GM18873 (cell line): ENCODE measurements at regions not wholly inside any gene's neighbourhood (a gene's known extent, or its start where the extent isn't known, plus 50 kb on each side); places are given as distances from the start of the nearest gene placed in this dataset.

Experiments
- ATAC-seq: cut with Tn5 transposase; IDR thresholded peaks from one replicate; pipeline ENCODE4 v1.9.1; 2021; ENCODE audit warnings: mild to moderate bottlenecking, moderate library complexity, moderate number of reproducible peaks; ENCODE audit not compliant: unreplicated experiment, low FRiP score

- no peak for ATAC-seq
Observed at GRCh38 chr18:47758000-47758399, 172.5 kb downstream of the SMAD2 start.

DNA sequence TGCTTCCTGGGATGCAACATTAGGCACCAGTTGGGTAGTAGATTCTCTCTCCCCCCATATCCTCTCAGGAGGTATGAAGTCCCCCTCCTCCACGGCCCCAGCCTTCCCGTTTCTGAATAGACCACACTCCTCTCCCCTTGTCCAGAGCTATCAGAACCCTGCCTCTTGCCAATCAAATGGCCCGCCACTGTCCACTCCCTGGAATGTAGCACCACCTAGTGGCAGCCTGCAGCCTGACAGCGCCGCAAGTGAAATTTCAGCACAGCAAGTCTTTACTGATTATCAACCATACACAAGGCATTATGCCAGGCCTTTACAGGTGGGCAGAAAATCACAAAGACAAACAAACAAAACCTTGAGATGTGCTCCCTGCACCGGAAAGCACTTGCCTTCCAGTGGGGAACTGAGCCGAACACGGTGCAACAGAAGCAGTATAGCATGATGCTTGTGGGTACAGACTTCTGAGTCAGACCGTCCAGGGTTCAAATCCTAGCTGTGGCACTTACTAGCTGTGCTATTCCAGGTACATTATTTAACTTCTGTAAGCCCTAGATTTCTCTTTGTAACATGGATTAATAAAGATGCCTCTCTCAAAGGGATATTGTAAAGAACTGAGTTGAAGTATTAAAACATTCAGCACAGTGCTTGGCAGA lies 174.0 kb downstream of the SMAD2 start:
- no peak for ATAC-seq

GRCh38 chr18:47755102-47755456 lies 175.4 kb downstream of the SMAD2 start:
- ATAC-seq = no peak

DNA sequence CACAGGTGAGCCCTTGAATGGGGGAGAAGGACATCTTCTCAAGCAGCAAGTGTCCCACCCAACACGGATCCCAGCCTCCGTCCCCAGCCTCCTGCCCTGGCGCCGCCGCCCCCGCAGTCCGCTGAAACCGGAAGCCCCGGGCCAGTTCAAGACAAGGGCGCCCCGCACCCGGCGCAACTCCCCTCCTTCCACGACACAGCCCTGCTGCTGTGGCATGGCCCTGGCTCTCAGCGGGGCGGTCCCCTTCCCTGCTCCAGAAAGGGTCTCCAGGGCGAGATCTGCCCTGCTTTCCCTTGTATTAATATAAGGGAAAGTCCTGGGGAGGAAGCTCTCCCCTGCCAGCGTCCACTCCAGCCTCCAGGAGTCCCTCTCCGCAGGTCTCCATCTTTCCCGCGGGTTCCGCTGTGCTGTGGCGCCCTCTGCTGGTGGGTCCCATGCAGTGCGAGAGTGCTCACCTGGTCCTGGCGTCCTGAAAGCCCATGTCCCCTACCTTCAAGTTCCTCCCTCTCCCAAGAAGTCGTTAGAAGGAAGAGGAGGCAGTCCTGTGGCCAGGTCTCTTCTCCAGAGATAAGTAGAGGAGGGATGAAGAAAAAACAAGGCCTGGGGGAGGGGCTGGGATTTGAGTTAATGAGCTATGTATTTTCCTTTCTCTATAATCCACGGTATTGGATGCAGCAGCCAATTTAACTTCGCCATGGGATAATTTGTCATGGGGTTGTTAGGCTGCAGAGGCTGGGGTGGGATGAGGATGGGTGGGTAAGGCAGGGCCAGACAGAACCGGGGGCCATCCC lies 176.0 kb downstream of the SMAD2 start:
- no peak for ATAC-seq

DNA sequence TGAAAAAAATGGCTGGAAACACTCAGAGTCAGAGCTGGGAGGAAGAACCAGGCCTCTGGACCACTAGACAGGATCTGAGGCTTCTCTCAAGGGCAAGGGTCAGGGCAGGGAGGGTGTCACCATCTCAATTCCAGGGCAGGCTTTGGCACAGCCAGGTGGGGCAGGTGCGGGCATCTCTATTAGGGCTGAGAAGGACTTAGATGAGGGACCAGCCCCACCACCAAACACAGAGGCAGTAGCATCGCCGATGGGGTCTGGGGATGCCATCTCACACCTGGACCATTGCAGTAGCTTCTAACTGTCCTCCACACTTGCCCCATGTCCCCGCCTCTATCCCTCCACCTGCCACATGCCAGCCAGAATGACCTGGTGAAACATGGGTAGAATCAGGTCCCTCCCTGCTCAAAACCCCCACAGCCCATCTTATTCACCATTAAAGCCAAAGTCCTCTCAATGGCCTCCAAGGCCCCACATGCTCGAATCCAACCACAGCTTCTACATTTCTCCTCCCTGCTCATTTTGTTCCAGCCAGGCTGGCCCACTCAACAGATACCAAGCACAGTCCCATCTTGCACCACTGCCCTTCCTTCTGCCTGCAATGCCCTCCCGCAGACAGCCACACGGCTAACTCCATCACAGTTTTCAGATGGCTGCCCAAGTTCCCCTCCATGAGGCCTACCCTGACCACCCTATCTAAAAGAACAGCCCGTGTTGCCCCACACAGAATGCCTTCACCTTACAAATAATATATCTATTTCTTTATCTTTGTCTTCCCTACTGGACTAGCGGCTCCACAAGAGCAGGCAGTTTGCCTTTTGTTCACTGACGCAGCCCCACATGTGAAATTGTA lies 177.4 kb downstream of the SMAD2 start:
- no peak for ATAC-seq

DNA sequence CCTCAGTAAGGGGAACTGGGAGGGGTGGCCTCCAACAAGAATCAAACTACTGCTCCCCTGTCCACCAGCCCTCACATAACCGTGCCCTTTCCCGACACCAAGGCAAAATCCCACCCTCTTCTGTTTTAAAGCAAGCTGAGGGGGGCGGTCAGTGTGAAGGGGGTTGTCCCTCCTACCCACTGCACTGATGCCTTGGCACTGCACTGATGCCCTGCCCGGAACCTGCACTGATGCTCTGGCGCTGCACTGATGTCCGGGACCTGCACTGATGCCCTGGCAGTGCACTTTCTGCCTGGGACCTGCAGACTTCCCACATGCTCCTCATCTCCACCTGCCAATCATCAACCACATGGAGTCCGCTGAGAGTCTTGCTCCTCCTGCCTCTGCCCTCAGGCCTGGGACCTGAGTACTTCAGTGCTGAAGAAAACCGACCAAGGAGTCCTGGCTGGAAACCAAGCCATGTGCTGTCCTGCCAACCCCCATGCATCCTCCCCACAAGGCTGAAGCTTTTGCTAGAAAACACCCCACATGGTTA lies 179.5 kb downstream of the SMAD2 start:
- ATAC-seq = no peak

- no peak for ATAC-seq
Observed at GRCh38 chr18:47749600-47749973, 180.9 kb downstream of the SMAD2 start.

DNA sequence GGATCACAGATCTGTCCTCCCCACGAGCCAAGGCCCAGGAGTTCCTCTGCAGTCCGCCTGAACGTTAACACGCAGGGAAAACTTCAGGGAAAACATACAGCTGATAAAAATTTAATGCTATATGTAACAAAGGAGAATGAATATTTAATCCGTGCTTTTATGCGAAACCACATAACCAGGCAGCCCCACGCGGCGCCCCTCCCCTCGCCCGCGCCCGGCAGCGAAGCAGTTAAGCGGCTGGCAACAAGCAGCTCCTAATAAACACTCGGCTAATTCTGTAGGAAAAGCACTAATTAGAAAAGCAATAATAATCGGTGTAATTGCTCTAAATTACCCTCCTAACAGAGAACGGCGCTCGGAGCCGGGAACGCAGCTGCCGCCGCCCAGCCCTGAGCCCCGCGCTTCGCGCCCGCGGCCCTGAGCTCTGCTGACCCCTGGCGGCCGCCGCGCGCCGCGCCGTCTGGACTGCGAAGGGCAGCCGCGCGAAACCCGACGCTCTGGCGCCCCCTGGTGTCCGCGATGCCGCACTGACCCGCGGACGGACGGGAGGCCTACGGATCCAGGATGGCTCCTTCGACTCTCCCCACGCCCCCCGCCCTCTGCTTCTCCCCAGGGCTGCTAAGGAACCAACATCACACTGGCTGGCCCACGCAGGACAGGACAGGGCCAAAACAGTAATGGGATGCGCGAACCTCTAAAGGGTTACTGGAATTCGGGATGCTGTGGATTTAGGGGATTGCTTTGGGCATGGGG lies 181.4 kb downstream of the SMAD2 start:
- ATAC-seq = no peak

- no peak for ATAC-seq
Observed at GRCh38 chr18:47748093-47748796, 182.2 kb downstream of the SMAD2 start.

GRCh38 chr18:47747260-47747795 lies 183.1 kb downstream of the SMAD2 start:
- ATAC-seq = no peak

GRCh38 chr18:47746615-47747014 lies 183.8 kb downstream of the SMAD2 start:
- ATAC-seq = no peak

- no peak for ATAC-seq
Observed at GRCh38 chr18:47745227-47745626, 185.2 kb downstream of the SMAD2 start.

GRCh38 chr18:47737956-47738355 lies 192.5 kb downstream of the SMAD2 start:
- no peak for ATAC-seq

DNA sequence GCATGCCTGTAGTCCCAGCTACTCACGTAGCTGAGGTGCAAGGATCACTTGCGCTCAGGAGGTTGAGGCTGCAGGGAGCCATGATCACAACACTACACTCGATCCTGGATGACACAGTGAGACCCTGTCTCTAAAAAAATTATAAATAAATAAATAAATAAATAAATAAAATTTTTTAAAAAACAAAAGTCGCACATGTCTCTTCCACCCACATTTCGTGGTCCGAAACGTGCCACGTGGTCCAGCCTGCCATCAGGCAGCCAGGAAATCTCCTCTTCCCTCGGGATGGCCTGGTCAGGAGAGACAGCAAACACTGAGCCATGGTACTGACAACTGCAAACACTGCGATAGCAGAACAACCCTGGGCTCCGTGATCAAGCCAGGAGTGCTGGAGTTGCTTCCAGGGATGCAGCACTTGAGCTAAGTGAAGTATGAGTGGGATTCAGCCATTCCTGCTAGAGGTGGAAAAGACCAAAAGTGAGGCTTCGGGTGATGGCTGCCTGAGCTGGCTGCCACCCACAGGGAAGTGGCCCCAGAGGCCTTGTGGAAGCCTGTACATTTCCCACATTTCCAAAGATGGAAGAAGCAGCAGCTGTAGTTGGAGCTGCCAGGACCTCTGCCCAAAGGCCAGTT lies 193.1 kb downstream of the SMAD2 start:
- ATAC-seq = no peak

- ATAC-seq = no peak
Observed at GRCh38 chr18:47736376-47737140, 193.9 kb downstream of the SMAD2 start.

- no peak for ATAC-seq
Observed at GRCh38 chr18:47735041-47735702, 195.3 kb downstream of the SMAD2 start.

GRCh38 chr18:47731276-47731675 lies 199.2 kb downstream of the SMAD2 start:
- ATAC-seq = no peak

GRCh38 chr18:47730795-47731194 lies 199.7 kb downstream of the SMAD2 start:
- ATAC-seq = no peak
